Neural cell (in vitro differentiated cells): ENCODE measurements at regions not wholly inside any gene's neighbourhood (a gene's known extent, or its start where the extent isn't known, plus 50 kb on each side); places are given as distances from the start of the nearest gene placed in this dataset.

Experiments
- H2AFZ ChIP-seq: fragments of 200-600, 300-800 bp; sonication (generic), shearing (Covaris generic); 2 replicates; pipeline ENCODE4 v1.6.0; 2014; ENCODE audit warnings: low read depth, mild to moderate bottlenecking, antibody characterized with exemption, low read length, moderate library complexity
- H3F3A ChIP-seq: fragments of 200-600 bp; shearing (Covaris generic); 2 replicates; pipeline ENCODE4 v1.6.1; 2016; ENCODE audit warnings: mild to moderate bottlenecking, moderate library complexity, mixed read lengths, antibody characterized with exemption, low read length; ENCODE audit not compliant: insufficient read depth, poor library complexity, severe bottlenecking
- H3K27ac ChIP-seq: fragments of 200-600, 300-800 bp; sonication (generic), shearing (Covaris generic); 2 replicates; pipeline ENCODE4 v1.5.1; 2014; ENCODE audit warnings: mild to moderate bottlenecking, low read length, moderate library complexity
- H3K27me3 ChIP-seq: fragments of 300-800, 200-600 bp; sonication (generic), shearing (Covaris generic); 2 replicates; pipeline ENCODE4 v1.6.0; 2014; ENCODE audit warnings: mild to moderate bottlenecking, low read depth, low read length, moderate library complexity; ENCODE audit not compliant: insufficient read depth
- H3K36me3 ChIP-seq: fragments of 300-800, 200-600 bp; sonication (generic), shearing (Covaris generic); 2 replicates; pipeline ENCODE4 v1.5.1; 2014; ENCODE audit warnings: mild to moderate bottlenecking, antibody characterized with exemption, low read length, moderate library complexity; ENCODE audit not compliant: insufficient read depth
- H3K4me2 ChIP-seq: fragments of 300-800, 200-600 bp; sonication (generic), shearing (Covaris generic); 2 replicates; pipeline ENCODE4 v1.6.0; 2014; ENCODE audit warnings: mild to moderate bottlenecking, low read length
- H3K4me3 ChIP-seq: fragments of 300-800, 200-600 bp; sonication (generic), shearing (Covaris generic); 2 replicates; pipeline ENCODE4 v1.5.1; 2014; ENCODE audit warnings: mild to moderate bottlenecking, low read length, moderate library complexity
- H3K79me2 ChIP-seq: fragments of 200-600 bp; shearing (Covaris generic); replicated peaks from 2 replicates; pipeline ENCODE4 v1.6.0; 2014; ENCODE audit warnings: mild to moderate bottlenecking, low read length, moderate library complexity; ENCODE audit not compliant: insufficient read depth
- H3K9ac ChIP-seq: fragments of 300-800, 200-600 bp; sonication (generic), shearing (Covaris generic); 2 replicates; pipeline ENCODE4 v1.6.1; 2016; ENCODE audit warnings: mild to moderate bottlenecking, low read length, mixed read lengths
- H3K9me2 ChIP-seq: fragments of 200-600 bp; shearing (Covaris generic); 2 replicates; pipeline ENCODE4 v1.6.1; 2016; ENCODE audit warnings: mild to moderate bottlenecking, low read length, mixed read lengths; ENCODE audit not compliant: insufficient read depth
- H3K9me3 ChIP-seq: fragments of 200-600, 300-800 bp; sonication (generic), shearing (Covaris generic); 2 replicates; pipeline ENCODE4 v1.6.1; 2016; ENCODE audit warnings: mild to moderate bottlenecking, mixed run types, low read length, moderate library complexity, mixed read lengths
- H4K20me1 ChIP-seq: fragments of 200-600 bp; shearing (Covaris generic); 2 replicates; pipeline ENCODE4 v1.6.1; 2016; ENCODE audit warnings: mild to moderate bottlenecking, mixed run types; ENCODE audit not compliant: insufficient read depth
- CTCF ChIP-seq: fragments of 450-650 bp; IDR thresholded peaks from 2 replicates; pipeline ENCODE4 v1.5.1; 2014; ENCODE audit warnings: antibody characterized with exemption, mild to moderate bottlenecking, moderate library complexity; ENCODE audit not compliant: poor library complexity, severe bottlenecking
- EP300 ChIP-seq: fragments of 450-650 bp; conservative IDR thresholded peaks from 2 replicates; pipeline ENCODE4 v1.6.1; 2014; ENCODE audit warnings: antibody characterized with exemption, mild to moderate bottlenecking, moderate library complexity; ENCODE audit not compliant: poor library complexity, severe bottlenecking
- EZH2 ChIP-seq: fragments of 200-600, 300-800 bp; shearing (Covaris generic), sonication (generic); IDR thresholded peaks from 2 replicates; pipeline ENCODE4 v1.6.1; 2014; ENCODE audit warnings: antibody characterized with exemption, low read length, borderline replicate concordance, mild to moderate bottlenecking; ENCODE audit not compliant: insufficient read depth, poor library complexity, severe bottlenecking
- MXI1 ChIP-seq: fragments of 450-650 bp; conservative IDR thresholded peaks from 2 replicates; pipeline ENCODE4 v1.6.1; 2014; ENCODE audit warnings: antibody characterized with exemption, mild to moderate bottlenecking; ENCODE audit not compliant: poor library complexity, severe bottlenecking
- POLR2AphosphoS5 ChIP-seq: IDR thresholded peaks from 2 replicates; pipeline ENCODE4 v1.6.1; 2012
- RAD21 ChIP-seq: fragments of 450-650 bp; conservative IDR thresholded peaks from 2 replicates; pipeline ENCODE4 v1.6.1; 2014; ENCODE audit warnings: antibody characterized with exemption, mild to moderate bottlenecking, moderate library complexity
- REST ChIP-seq: IDR thresholded peaks from 2 replicates; pipeline ENCODE4 v1.6.1; 2012; ENCODE audit warnings: borderline replicate concordance
- SMC3 ChIP-seq: fragments of 450-650 bp; conservative IDR thresholded peaks from 2 replicates; pipeline ENCODE4 v1.6.1; 2014; ENCODE audit warnings: antibody characterized with exemption, mild to moderate bottlenecking, moderate library complexity; ENCODE audit not compliant: poor library complexity
- TAF1 ChIP-seq: IDR thresholded peaks from 2 replicates; pipeline ENCODE4 v1.6.1; 2012; ENCODE audit warnings: low read depth

GRCh38 chr14:48250575-48250974 lies 575.2 kb upstream of the MDGA2 start:
- no peaks in the 10 kb centered on the region for H4K20me1 ChIP-seq
- no peaks in the 10 kb centered on the region for H3K9me2 ChIP-seq
- H3K79me2 ChIP-seq = no peaks in the 10 kb centered on the region
- H3K27me3 ChIP-seq = no peaks in the 10 kb centered on the region
- H3F3A ChIP-seq = no peaks in the 10 kb centered on the region
- H3K36me3 ChIP-seq = no peaks in the 10 kb centered on the region
- H3K4me3 ChIP-seq = no peak overlapping the region
- no peak overlapping the region for H3K9ac ChIP-seq
- H3K27ac ChIP-seq = no peak overlapping the region
- no peak for TF ChIP-seq EZH2
- no peak overlapping the region for H3K4me2 ChIP-seq
- H2AFZ ChIP-seq = no peak overlapping the region
- H3K9me3 ChIP-seq = no peaks in the 10 kb centered on the region

- Histone ChIP-seq H3K4me2 (no peak overlapping the region), H2AFZ (no peak overlapping the region), H3K9me2 (no peaks in the 10 kb centered on the region), H3K9me3 (no peaks in the 10 kb centered on the region), H3K79me2 (no peaks in the 10 kb centered on the region), H3K36me3 (no peaks in the 10 kb centered on the region), H3K9ac (no peak overlapping the region), H3K4me3 (no peak overlapping the region), H3F3A (no peaks in the 10 kb centered on the region), H3K27me3 (no peaks in the 10 kb centered on the region), H3K27ac (no peak overlapping the region), H4K20me1 (no peaks in the 10 kb centered on the region)
- no peak for TF ChIP-seq REST
These were observed 572.6 kb upstream of the MDGA2 start for GRCh38 chr14:48247977-48248376.

- Histone ChIP-seq H3K9me3 (no peaks in the 10 kb centered on the region), H3K4me2 (no peak overlapping the region), H3K9ac (no peak overlapping the region), H4K20me1 (no peaks in the 10 kb centered on the region), H3K36me3 (no peaks in the 10 kb centered on the region), H2AFZ (no peak overlapping the region), H3K79me2 (no peaks in the 10 kb centered on the region), H3K9me2 (no peaks in the 10 kb centered on the region), H3K27ac (no peak overlapping the region), H3K4me3 (no peak overlapping the region), H3K27me3 (no peaks in the 10 kb centered on the region), H3F3A (no peaks in the 10 kb centered on the region)
- TF ChIP-seq RAD21 (no peak), EP300 (no peak), MXI1 (no peak), CTCF (no peak), REST (no peak), TAF1 (no peak), EZH2 (no peak), POLR2AphosphoS5 (no peak), SMC3 (no peak)
These were observed 568.5 kb upstream of the MDGA2 start for GRCh38 chr14:48243900-48244299.
